ENCODE measurements at regions not wholly inside any gene's neighbourhood (a gene's known extent, or its start where the extent isn't known, plus 50 kb on each side); places are given as distances from the start of the nearest gene placed in this dataset.

DNA sequence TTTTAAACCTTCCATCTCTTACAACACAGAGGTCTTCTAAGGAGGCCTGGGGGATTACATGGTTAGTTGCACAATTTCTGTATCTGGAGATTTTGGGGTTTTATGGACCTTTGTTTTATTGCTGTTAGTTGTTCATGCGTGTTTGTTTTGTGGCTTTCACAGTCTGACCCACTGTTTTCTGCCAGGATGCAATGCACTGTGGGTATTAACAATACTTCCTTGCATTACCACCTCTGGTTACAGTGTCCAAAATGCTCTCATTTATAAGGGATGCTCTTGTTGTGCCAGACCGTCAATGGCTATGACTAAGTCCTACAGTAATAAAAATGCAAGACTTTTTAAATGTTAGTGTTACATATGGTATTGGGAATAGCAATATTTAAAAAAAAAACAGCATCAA lies 730.2 kb downstream of the KCTD8 start:
- TF ChIP-seq CTCF (IDR thresholded peaks at IDR 0.05) (no peak), POLR2A (IDR thresholded peaks at IDR 0.05) (no peak), POLR2AphosphoS5 (IDR thresholded peaks at IDR 0.05) (peak; percentile 25)
